ENCODE measurements at regions not wholly inside any gene's neighbourhood (a gene's known extent, or its start where the extent isn't known, plus 50 kb on each side); places are given as distances from the start of the nearest gene placed in this dataset.

DNA sequence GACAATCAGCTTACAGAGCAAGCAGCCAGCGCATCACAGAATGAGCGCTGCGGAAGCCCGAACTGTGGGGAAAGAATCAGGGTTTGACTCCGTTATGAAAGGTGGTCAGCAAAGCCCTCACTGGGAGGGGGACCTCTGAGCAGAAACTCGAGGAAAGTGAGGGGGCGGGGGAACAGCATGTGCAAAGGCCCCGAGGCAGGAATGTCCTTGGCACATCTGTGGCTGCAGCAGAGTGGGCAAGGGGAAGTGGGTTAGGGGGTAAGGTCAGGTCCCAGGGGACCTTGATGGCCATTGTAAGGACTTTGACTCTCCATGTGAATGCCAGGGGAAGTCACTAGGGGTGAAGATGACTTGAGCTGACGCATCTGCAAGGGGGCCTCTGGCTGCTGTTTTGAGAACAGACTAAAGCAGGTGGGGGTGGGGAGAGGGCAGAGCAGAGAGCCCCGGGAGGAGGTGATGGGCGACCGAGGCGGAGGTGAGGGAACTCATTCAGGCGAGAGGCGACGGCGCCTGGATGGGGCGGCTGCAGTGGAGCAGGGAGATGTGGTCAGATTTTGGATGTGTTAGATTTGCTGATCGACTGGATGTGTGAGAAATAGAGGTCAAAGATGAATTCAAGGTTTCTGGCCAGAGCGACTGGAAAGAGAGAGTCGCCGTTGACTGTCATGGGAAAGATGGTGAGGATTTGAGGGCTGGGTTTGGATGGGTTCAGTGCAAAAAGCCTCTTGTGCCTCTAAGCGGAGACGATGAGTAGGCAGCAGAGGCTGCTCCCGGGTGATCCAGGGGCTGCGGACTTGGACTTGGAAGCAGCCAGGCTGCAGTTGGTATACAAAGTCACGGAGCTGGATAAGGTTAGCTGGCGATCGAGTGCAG lies 108.0 kb upstream of the ZBTB40 start:
- CTCF ChIA-PET (ENCODE audit: partially characterized antibody), result no interaction called here
- H3K27me3 Mint-ChIP-seq, result peaks cover 25 to 58% of the 10 kb centered on the region in 2 donors

DNA sequence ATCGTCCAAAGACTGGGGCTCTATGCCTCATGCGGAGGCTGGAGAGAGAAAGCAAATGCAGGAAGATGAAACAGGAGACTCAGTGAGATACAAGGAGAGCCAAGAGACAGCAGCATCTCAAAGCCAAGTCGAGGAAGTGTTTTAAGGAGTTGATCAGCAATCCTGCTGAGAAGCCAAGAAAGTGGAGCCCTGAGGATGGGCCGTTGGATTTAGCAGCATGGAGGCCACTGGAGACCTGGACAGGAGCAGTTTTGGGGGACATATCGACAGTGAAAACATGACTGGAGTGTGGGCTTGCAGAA lies 107.4 kb upstream of the ZBTB40 start:
- Histone ChIP-seq H3K4me3 (ENCODE audit: low read length in 2 of 2) (no peak overlapping the region), H3K27me3 (ENCODE audit: insufficient read depth, low read length) (peaks cover 7% of the 10 kb centered on the region), H3K36me3 (ENCODE audit: insufficient read depth, low read length) (no peaks in the 10 kb centered on the region), H3K4me1 (ENCODE audit: insufficient read depth, low read length) (no peaks in the 10 kb centered on the region), H3K27ac (ENCODE audit: low read depth, low read length) (no peak overlapping the region), H3K9me3 (ENCODE audit: control insufficient read depth in 1 of 2, low read length in 2 of 2) (no peaks in the 10 kb centered on the region)
- no peaks in the 10 kb centered on the region for H3K9me3 Mint-ChIP-seq
- no peak overlapping the region for H3K4me3 Mint-ChIP-seq
- H3K27ac Mint-ChIP-seq, result no peak overlapping the region
- CTCF ChIA-PET (ENCODE audit: partially characterized antibody), result interaction anchor here (1.0 kb wide), 1 partner anchor 9 kb away, joined by 3 read pairs; no protein-coding TSS in a partner anchor
- POLR2A ChIA-PET (ENCODE audit: partially characterized antibody), result no interaction called here
- H3K27me3 Mint-ChIP-seq, result peaks cover 26 to 59% of the 10 kb centered on the region in 2 donors
- no peaks in the 10 kb centered on the region for H3K36me3 Mint-ChIP-seq
- DNase-seq, result no peak
- intact Hi-C loops (cut with micrococcal nuclease), result no loop called here
- peaks cover 0 to 7% (median 2%) of the 10 kb centered on the region in 4 donors for H3K4me1 Mint-ChIP-seq

More for the DNA sequence above, 108.0 kb upstream of the ZBTB40 start:
- no peak overlapping the region for H3K27ac Mint-ChIP-seq
- peak overlapping the region in 1 of 8 donors; percentile 3 for H3K4me3 Mint-ChIP-seq
- no peak overlapping the region for H3K27ac ChIP-seq (ENCODE audit: low read depth, low read length)
- H3K36me3 Mint-ChIP-seq, result no peaks in the 10 kb centered on the region
- H3K4me1 ChIP-seq (ENCODE audit: insufficient read depth, low read length), result no peaks in the 10 kb centered on the region
- H3K9me3 ChIP-seq (ENCODE audit: control insufficient read depth in 1 of 2, low read length in 2 of 2), result no peaks in the 10 kb centered on the region
- DNase-seq, result no peak
- H3K9me3 Mint-ChIP-seq, result no peaks in the 10 kb centered on the region
- POLR2A ChIA-PET (ENCODE audit: partially characterized antibody), result no interaction called here
- peaks cover 0 to 7% (median 2%) of the 10 kb centered on the region in 4 donors for H3K4me1 Mint-ChIP-seq
- no peak overlapping the region for H3K4me3 ChIP-seq (ENCODE audit: low read length in 2 of 2)
- intact Hi-C loops (cut with micrococcal nuclease), result no loop called here
- H3K36me3 ChIP-seq (ENCODE audit: insufficient read depth, low read length), result no peaks in the 10 kb centered on the region
- peaks cover 7% of the 10 kb centered on the region for H3K27me3 ChIP-seq (ENCODE audit: insufficient read depth, low read length)

DNA sequence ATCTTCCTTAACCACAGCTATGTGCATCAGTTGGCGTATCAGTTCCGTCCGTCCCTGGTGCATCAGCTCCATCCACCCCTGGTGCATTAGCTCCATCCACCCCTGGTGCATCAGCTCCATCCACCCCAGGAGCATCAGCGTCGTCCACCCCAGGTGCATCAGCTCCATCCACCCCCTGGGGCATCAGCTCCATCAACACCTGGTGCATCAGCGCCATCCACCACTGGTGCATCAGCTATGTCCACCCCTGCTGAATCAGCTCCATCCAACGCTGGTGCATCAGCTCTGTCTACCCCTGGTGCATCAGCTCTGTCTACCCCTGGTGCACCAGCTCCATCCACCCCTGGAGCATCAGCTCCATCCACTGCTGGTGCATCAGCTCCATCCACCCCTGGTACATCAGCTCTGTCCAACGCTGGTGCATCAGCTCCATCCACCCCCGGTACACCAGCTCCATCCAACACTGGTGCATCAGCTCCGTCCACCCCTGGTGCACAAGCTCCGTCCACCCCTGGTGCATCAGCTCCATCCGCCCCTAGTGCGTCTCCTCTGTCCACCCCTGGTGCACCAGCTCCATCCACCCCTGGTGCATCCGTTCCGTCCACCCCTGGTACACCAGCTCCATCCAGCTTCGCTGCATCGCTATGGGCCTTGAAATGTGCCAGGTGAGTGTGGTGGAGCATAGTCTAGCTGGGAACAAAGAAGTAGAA lies 106.6 kb upstream of the ZBTB40 start:
- no peaks in the 10 kb centered on the region for H3K36me3 Mint-ChIP-seq
- H3K27ac Mint-ChIP-seq, result no peak overlapping the region
- H3K27me3 ChIP-seq (ENCODE audit: insufficient read depth, low read length), result peaks cover 2% of the 10 kb centered on the region
- H3K4me1 Mint-ChIP-seq, result peaks cover 0 to 7% (median 2%) of the 10 kb centered on the region in 4 donors
- no peak overlapping the region for H3K4me3 ChIP-seq (ENCODE audit: low read length in 2 of 2)
- no peak overlapping the region for H3K4me3 Mint-ChIP-seq
- no peak overlapping the region for H3K27ac ChIP-seq (ENCODE audit: low read depth, low read length)
- ChIA-PET CTCF (ENCODE audit: partially characterized antibody) (interaction anchor here (1.0 kb wide), 1 partner anchor 8 kb away, joined by 3 read pairs; no protein-coding TSS in a partner anchor), POLR2A (ENCODE audit: partially characterized antibody) (no interaction called here)
- intact Hi-C loops (cut with micrococcal nuclease), result no loop called here
- no peaks in the 10 kb centered on the region for H3K9me3 Mint-ChIP-seq
- no peaks in the 10 kb centered on the region for H3K36me3 ChIP-seq (ENCODE audit: insufficient read depth, low read length)
- no peaks in the 10 kb centered on the region for H3K4me1 ChIP-seq (ENCODE audit: insufficient read depth, low read length)
- no peak for DNase-seq
- peaks cover 30 to 61% of the 10 kb centered on the region in 2 donors for H3K27me3 Mint-ChIP-seq
- H3K9me3 ChIP-seq (ENCODE audit: control insufficient read depth in 1 of 2, low read length in 2 of 2), result no peaks in the 10 kb centered on the region

DNA sequence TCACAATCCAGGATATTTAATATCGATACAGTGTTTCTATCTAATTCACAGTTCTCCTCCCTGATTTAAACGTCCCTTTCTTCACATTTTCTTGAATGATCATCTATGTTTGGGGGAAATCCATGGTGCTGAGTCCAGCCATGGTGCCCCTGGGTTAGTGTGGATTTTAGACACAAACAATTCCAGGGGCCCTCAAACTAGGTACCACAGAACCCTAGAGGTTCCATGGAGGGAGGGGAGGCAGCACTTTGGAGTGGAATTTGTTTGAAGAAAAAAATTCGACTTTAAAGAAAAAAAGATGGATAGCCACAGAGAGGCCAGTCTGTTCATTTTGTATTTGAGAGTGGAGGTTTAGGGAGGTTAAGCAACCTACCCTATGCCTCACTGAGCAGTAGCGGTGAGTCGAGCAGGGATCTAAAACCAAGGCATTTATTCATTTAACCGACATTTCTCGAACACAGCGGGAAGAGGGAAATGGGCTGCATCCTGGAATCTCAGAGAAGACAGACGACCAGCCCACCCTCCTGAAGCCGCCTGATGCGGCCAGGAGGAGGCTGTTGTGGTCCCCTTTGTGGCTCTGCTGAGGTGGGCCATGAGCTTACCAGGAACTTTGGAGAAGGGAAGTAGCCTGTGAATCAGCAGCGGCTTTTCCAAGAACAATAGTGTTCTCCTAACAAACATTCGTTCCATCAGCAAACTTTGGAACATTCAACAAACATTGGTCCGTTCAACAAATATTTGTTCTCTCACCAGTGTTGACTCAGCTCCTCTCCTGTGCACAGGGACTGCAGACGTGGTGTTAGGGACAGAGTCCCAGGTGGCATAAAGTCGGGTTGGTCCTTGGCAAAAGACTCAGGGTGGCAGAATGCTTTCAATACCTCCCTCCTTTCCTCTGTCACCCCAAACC lies 103.5 kb upstream of the ZBTB40 start:
- H3K36me3 ChIP-seq (ENCODE audit: insufficient read depth, low read length), result no peaks in the 10 kb centered on the region
- Mint-ChIP-seq H3K9me3 (peaks cover 0 to 4% (median 0%) of the 10 kb centered on the region in 8 donors), H3K4me1 (peaks cover 2 to 7% (median 5%) of the 10 kb centered on the region in 4 donors), H3K27ac (no peak overlapping the region), H3K4me3 (no peak overlapping the region), H3K27me3 (peaks cover 34 to 63% of the 10 kb centered on the region in 2 donors), H3K36me3 (no peaks in the 10 kb centered on the region)
- CTCF ChIA-PET (ENCODE audit: partially characterized antibody), result no interaction called here
- no peaks in the 10 kb centered on the region for H3K9me3 ChIP-seq (ENCODE audit: control insufficient read depth in 1 of 2, low read length in 2 of 2)
- no peaks in the 10 kb centered on the region for H3K4me1 ChIP-seq (ENCODE audit: insufficient read depth, low read length)
- H3K4me3 ChIP-seq (ENCODE audit: low read length in 2 of 2), result no peak overlapping the region
- POLR2A ChIA-PET (ENCODE audit: partially characterized antibody), result no interaction called here
- H3K27ac ChIP-seq (ENCODE audit: low read depth, low read length), result no peak overlapping the region
- DNase-seq, result no peak
- intact Hi-C loops (cut with micrococcal nuclease), result no loop called here
- H3K27me3 ChIP-seq (ENCODE audit: insufficient read depth, low read length), result no peaks in the 10 kb centered on the region

DNA sequence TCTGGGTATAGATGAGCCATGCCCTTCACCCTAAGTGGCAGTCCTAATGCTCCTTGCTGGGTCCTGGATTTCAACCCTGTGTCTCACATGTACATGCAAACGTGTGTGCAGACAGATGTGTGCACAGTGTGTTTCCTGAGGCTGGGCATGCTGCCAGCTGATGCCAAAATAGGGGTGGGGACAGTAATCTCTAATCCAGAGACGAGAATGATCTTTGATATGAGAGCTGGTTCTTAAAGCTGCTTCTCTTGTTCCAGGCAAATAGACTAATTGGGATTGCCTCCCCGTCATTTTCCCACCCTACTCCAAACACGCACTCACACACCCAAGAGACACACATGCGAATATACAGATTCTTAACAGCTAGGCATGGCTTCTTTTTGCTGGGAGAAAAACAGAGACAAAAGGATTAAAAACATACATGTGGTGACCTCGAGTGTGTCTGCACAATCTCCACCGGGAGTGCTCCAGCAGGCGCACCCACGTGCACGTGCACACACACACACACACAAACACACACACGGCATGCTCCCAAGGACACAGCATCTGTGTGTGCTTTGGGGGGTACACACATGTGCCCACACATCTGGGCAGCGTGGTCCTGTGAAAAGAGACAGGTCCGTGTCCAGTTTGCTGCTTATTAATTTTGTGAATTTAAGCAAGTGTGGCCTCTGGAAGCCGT lies 102.1 kb upstream of the ZBTB40 start:
- Mint-ChIP-seq H3K27me3 (peaks cover 35 to 53% of the 10 kb centered on the region in 2 donors), H3K4me3 (no peak overlapping the region), H3K9me3 (peaks cover 0 to 4% (median 0%) of the 10 kb centered on the region in 8 donors), H3K36me3 (no peaks in the 10 kb centered on the region), H3K27ac (no peak overlapping the region), H3K4me1 (peaks cover 2 to 7% (median 5%) of the 10 kb centered on the region in 4 donors)
- DNase-seq, result no peak
- H3K4me3 ChIP-seq (ENCODE audit: low read length in 2 of 2), result no peak overlapping the region
- CTCF ChIA-PET (ENCODE audit: partially characterized antibody), result no interaction called here
- intact Hi-C loops (cut with micrococcal nuclease), result no loop called here
- no peaks in the 10 kb centered on the region for H3K9me3 ChIP-seq (ENCODE audit: control insufficient read depth in 1 of 2, low read length in 2 of 2)
- H3K27ac ChIP-seq (ENCODE audit: low read depth, low read length), result no peak overlapping the region
- H3K27me3 ChIP-seq (ENCODE audit: insufficient read depth, low read length), result no peaks in the 10 kb centered on the region
- H3K4me1 ChIP-seq (ENCODE audit: insufficient read depth, low read length), result no peaks in the 10 kb centered on the region
- POLR2A ChIA-PET (ENCODE audit: partially characterized antibody), result no interaction called here
- no peaks in the 10 kb centered on the region for H3K36me3 ChIP-seq (ENCODE audit: insufficient read depth, low read length)

DNA sequence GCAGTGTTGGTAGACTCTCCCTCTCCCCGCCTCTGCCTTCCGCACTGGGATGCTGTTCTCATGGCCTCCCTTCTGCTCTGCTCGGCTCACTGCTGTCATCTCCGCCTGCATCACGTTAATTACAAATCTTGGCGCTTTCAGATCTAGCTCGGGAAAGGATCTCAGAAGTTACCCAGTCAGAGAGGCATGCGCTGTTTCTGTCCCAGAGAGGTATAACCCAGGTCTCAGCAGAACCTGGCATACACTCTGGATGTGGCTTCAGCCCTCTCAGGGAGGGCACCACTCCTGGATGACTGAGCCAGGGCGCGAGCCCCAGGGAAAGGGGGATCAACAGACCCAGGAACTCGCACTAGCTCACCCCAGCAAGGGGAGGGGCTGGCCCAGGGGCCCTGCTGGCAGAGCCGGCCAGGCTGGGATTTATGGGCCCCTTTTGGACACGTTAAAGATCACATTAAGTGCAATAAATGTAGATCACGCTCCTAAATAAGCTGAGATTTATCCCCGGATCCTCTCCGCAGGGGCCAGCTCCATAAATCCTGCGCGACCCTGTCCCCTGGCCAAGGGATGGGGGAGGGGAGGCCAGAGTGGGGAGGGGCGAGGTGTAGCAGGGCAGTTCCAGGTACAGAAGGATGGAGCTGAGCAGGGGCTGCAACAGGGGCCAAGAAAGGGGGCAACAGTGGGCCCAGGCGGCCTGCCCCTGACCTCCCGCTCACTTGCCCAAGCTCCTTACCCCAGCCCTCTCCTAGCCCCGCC lies 101.3 kb upstream of the ZBTB40 start:
- H3K36me3 Mint-ChIP-seq, result no peaks in the 10 kb centered on the region
- H3K9me3 ChIP-seq (ENCODE audit: control insufficient read depth in 1 of 2, low read length in 2 of 2), result no peaks in the 10 kb centered on the region
- H3K27me3 Mint-ChIP-seq, result peaks cover 28 to 48% of the 10 kb centered on the region in 2 donors
- intact Hi-C loops (cut with micrococcal nuclease), result no loop called here
- H3K27ac ChIP-seq (ENCODE audit: low read depth, low read length), result no peak overlapping the region
- H3K4me3 ChIP-seq (ENCODE audit: low read length in 2 of 2), result no peak overlapping the region
- no peaks in the 10 kb centered on the region for H3K36me3 ChIP-seq (ENCODE audit: insufficient read depth, low read length)
- DNase-seq, result no peak
- H3K4me1 ChIP-seq (ENCODE audit: insufficient read depth, low read length), result no peaks in the 10 kb centered on the region
- peak overlapping the region in 1 of 7 donors; percentile 60 for H3K27ac Mint-ChIP-seq
- CTCF ChIA-PET (ENCODE audit: partially characterized antibody), result no interaction called here
- H3K4me1 Mint-ChIP-seq, result peaks cover 2 to 7% (median 5%) of the 10 kb centered on the region in 4 donors
- H3K9me3 Mint-ChIP-seq, result peaks cover 0 to 4% (median 0%) of the 10 kb centered on the region in 8 donors
- POLR2A ChIA-PET (ENCODE audit: partially characterized antibody), result no interaction called here
- no peak overlapping the region for H3K4me3 Mint-ChIP-seq
- no peaks in the 10 kb centered on the region for H3K27me3 ChIP-seq (ENCODE audit: insufficient read depth, low read length)

All from CD4-positive, alpha-beta memory T cell (primary cell).